GM21390 (cell line): ENCODE measurements at regions not wholly inside any gene's neighbourhood (a gene's known extent, or its start where the extent isn't known, plus 50 kb on each side); places are given as distances from the start of the nearest gene placed in this dataset.
"Not testable (repeated sequence)": the region's sequence is repeated elsewhere in the genome, so short reads cannot be mapped to it uniquely, and the experiment has no call there.

Source experiments
- ATAC-seq: cut with Tn5 transposase; IDR thresholded peaks from one replicate; pipeline ENCODE4 v1.9.1; 2021; ENCODE audit not compliant: unreplicated experiment

GRCh38 chr4:158053086-158053485 is 119.7 kb downstream of the GASK1B start:
- ATAC-seq = no peak

GRCh38 chr4:158051401-158052235 is 121.2 kb downstream of the GASK1B start:
- no peak for ATAC-seq

- no peak for ATAC-seq
Observed at GRCh38 chr4:158050942-158051341, 121.9 kb downstream of the GASK1B start.

GRCh38 chr4:158046345-158046744 is 126.5 kb downstream of the GASK1B start:
- ATAC-seq = no peak

GRCh38 chr4:158043971-158044618 is 128.7 kb downstream of the GASK1B start:
- no peak for ATAC-seq

GRCh38 chr4:158042591-158043030 is 130.2 kb downstream of the GASK1B start:
- no peak for ATAC-seq

- no peak for ATAC-seq
Observed at GRCh38 chr4:158038718-158039117, 134.1 kb downstream of the GASK1B start.

- ATAC-seq = no peak
Observed at GRCh38 chr4:158036998-158037397, 135.8 kb downstream of the GASK1B start.

- ATAC-seq = no peak
Observed at GRCh38 chr4:158035662-158036195, 137.1 kb downstream of the GASK1B start.

- ATAC-seq = no peak
Observed at GRCh38 chr4:158033416-158034120, 139.3 kb downstream of the GASK1B start.

- ATAC-seq = no peak
Observed at GRCh38 chr4:158032733-158033415, 140.0 kb downstream of the GASK1B start.

GRCh38 chr4:158028381-158028780 is 144.4 kb downstream of the GASK1B start:
- ATAC-seq = not testable (repeated sequence)

- ATAC-seq = no peak
Observed at GRCh38 chr4:158025131-158025530, 147.7 kb downstream of the GASK1B start.

- ATAC-seq = no peak
Observed at GRCh38 chr4:158020734-158021346, 152.0 kb downstream of the GASK1B start.

GRCh38 chr4:158020176-158020575 is 152.6 kb downstream of the GASK1B start:
- no peak for ATAC-seq

GRCh38 chr4:158018831-158019230 is 154.0 kb downstream of the GASK1B start:
- ATAC-seq = no peak

- no peak for ATAC-seq
Observed at GRCh38 chr4:158018221-158018830, 154.5 kb downstream of the GASK1B start.

- no peak for ATAC-seq
Observed at GRCh38 chr4:158016511-158016910, 156.3 kb downstream of the GASK1B start.

- no peak for ATAC-seq
Observed at GRCh38 chr4:158015241-158015640, 157.6 kb downstream of the GASK1B start.

- ATAC-seq = no peak
Observed at GRCh38 chr4:158013858-158014257, 159.0 kb downstream of the GASK1B start.
